Prostate gland (tissue), 2 donors: ENCODE measurements at regions not wholly inside any gene's neighbourhood (a gene's known extent, or its start where the extent isn't known, plus 50 kb on each side); places are given as distances from the start of the nearest gene placed in this dataset.

ENCODE experiments used
- DNase-seq: peaks from one replicate; pipeline ENCODE4 v3.0.0-alpha.2; 2019; ENCODE audit warnings: low spot score
- H3K27ac ChIP-seq, 2 donors: fragments of 200-600 bp; sonication (generic); 2 replicates each; pipeline ENCODE4 v1.5.1; 2017 to 2019
- H3K27me3 ChIP-seq: fragments of 200-600 bp; sonication (generic); replicated peaks from 2 replicates; pipeline ENCODE4 v1.5.1; 2019; ENCODE audit not compliant: insufficient read depth
- H3K36me3 ChIP-seq, 2 donors: fragments of 200-600 bp; sonication (generic); 1 replicate in 1 of 2; 2 replicates in 1 of 2; pipeline versions ENCODE4 v1.5.1 to v1.8.1; 2017 to 2019
- H3K4me1 ChIP-seq: fragments of 200-600 bp; sonication (generic); replicated peaks from 2 replicates; pipeline ENCODE4 v1.5.1; 2019
- H3K4me3 ChIP-seq, 2 donors: fragments of 200-600 bp; sonication (generic); 2 replicates each; pipeline ENCODE4 v1.5.1; 2017 to 2019
- H3K9me3 ChIP-seq: fragments of 200-600 bp; sonication (generic); 2 replicates; pipeline ENCODE4 v1.5.1; 2017
- CTCF ChIP-seq, 4 experiments: fragments of 200-600 bp in 2 of 4; fragments of 450-650 bp in 2 of 4; sonication (generic) in 2 of 4; IDR thresholded peaks; 1 replicate in 3 of 4; 2 replicates in 1 of 4; pipeline ENCODE4 v1.5.1; 2016 to 2019; ENCODE audit warnings: antibody characterized with exemption in 4 of 4, mild to moderate bottlenecking in 2 of 4, moderate library complexity in 2 of 4
- POLR2A ChIP-seq: fragments of 450-650 bp; IDR thresholded peaks from one replicate; pipeline ENCODE4 v1.6.1; 2016; ENCODE audit warnings: antibody characterized with exemption, mild to moderate bottlenecking
- POLR2AphosphoS5 ChIP-seq: sonication (generic); formaldehyde crosslinking; IDR thresholded peaks from one replicate; pipeline ENCODE4 v1.6.1; 2017; ENCODE audit warnings: antibody characterized with exemption
- WGBS: methylation state at CpG from one replicate; pipeline ENCODE4 v1.1.5; 2018; 5-methylcytosine and 5-hydroxymethylcytosine counted together
- intact Hi-C: fragments of 100-400 bp; cut with DNase I; formaldehyde crosslinking; loops from one replicate; pipeline ENCODE4 v1.14.2; 2022

- H3K9me3 ChIP-seq = no peaks in the 10 kb centered on the region
- no peaks in the 10 kb centered on the region for H3K36me3 ChIP-seq
- no peak overlapping the region for H3K4me3 ChIP-seq
- no peak for DNase-seq
- no peak overlapping the region for H3K27ac ChIP-seq
- intact Hi-C loops = no loop called here
- WGBS = 95% methylated on average over 11 of the region's 11 CpGs
- H3K27me3 ChIP-seq = no peaks in the 10 kb centered on the region
- H3K4me1 ChIP-seq = no peaks in the 10 kb centered on the region
- TF ChIP-seq POLR2AphosphoS5 (no peak), POLR2A (no peak), CTCF (IDR thresholded peaks at IDR 0.05) (no peak)
These were observed 98.4 kb upstream of the MBOAT2 start for GRCh38 chr2:9101763-9102425.

- no peak overlapping the region for H3K4me3 ChIP-seq
- DNase-seq = no peak
- H3K9me3 ChIP-seq = no peaks in the 10 kb centered on the region
- 96% methylated on average over 10 of the region's 10 CpGs for WGBS
- H3K27me3 ChIP-seq = no peaks in the 10 kb centered on the region
- no peaks in the 10 kb centered on the region for H3K36me3 ChIP-seq
- no peaks in the 10 kb centered on the region for H3K4me1 ChIP-seq
- no peak overlapping the region for H3K27ac ChIP-seq
- TF ChIP-seq POLR2A = no peak
- TF ChIP-seq POLR2AphosphoS5 = no peak
- TF ChIP-seq CTCF (IDR thresholded peaks at IDR 0.05) = no peak
- intact Hi-C loops = no loop called here
These were observed 96.8 kb upstream of the MBOAT2 start for GRCh38 chr2:9100080-9100876.

GRCh38 chr2:9099341-9099751 is 95.9 kb upstream of the MBOAT2 start:
- DNase-seq = no peak
- Histone ChIP-seq H3K9me3 (no peaks in the 10 kb centered on the region), H3K4me3 (no peak overlapping the region), H3K4me1 (no peaks in the 10 kb centered on the region), H3K36me3 (no peaks in the 10 kb centered on the region), H3K27me3 (no peaks in the 10 kb centered on the region), H3K27ac (no peak overlapping the region)
- TF ChIP-seq POLR2A (no peak), CTCF (IDR thresholded peaks at IDR 0.05) (no peak), POLR2AphosphoS5 (no peak)
- 69% methylated on average over 9 of the region's 9 CpGs for WGBS
- intact Hi-C loops = no loop called here

GRCh38 chr2:9097892-9098291 is 94.4 kb upstream of the MBOAT2 start:
- Histone ChIP-seq H3K27ac (no peak overlapping the region), H3K4me1 (no peaks in the 10 kb centered on the region), H3K9me3 (no peaks in the 10 kb centered on the region), H3K27me3 (no peaks in the 10 kb centered on the region), H3K4me3 (no peak overlapping the region), H3K36me3 (no peaks in the 10 kb centered on the region)
- no peak for DNase-seq
- 89% methylated on average over 7 of the region's 7 CpGs for WGBS
- no peak for TF ChIP-seq POLR2A
- TF ChIP-seq POLR2AphosphoS5 = no peak
- TF ChIP-seq CTCF (IDR thresholded peaks at IDR 0.05) = no peak
- intact Hi-C loops = no loop called here

GRCh38 chr2:9097239-9097638 is 93.8 kb upstream of the MBOAT2 start:
- H3K27ac ChIP-seq = no peak overlapping the region
- TF ChIP-seq POLR2AphosphoS5 = no peak
- TF ChIP-seq CTCF (IDR thresholded peaks at IDR 0.05) = no peak
- TF ChIP-seq POLR2A = no peak
- H3K36me3 ChIP-seq = no peaks in the 10 kb centered on the region
- no peak overlapping the region for H3K4me3 ChIP-seq
- H3K27me3 ChIP-seq = no peaks in the 10 kb centered on the region
- WGBS = 85% methylated on average over 8 of the region's 8 CpGs
- no peaks in the 10 kb centered on the region for H3K4me1 ChIP-seq
- intact Hi-C loops = no loop called here
- no peak for DNase-seq
- H3K9me3 ChIP-seq = no peaks in the 10 kb centered on the region
